ENCODE measurements at regions not wholly inside any gene's neighbourhood (a gene's known extent, or its start where the extent isn't known, plus 50 kb on each side); places are given as distances from the start of the nearest gene placed in this dataset.

GRCh38 chr1:96365596-96366390 lies 355.8 kb upstream of the PTBP2 start:
- intact Hi-C loops (cut with micrococcal nuclease; ENCODE audit: unreplicated experiment), result no loop called here

GRCh38 chr1:96366516-96366915 lies 355.1 kb upstream of the PTBP2 start:
- no peak for TF ChIP-seq EZH2 (IDR thresholded peaks at IDR 0.05; ENCODE audit: low read depth)
- TF ChIP-seq CTCF (conservative IDR thresholded peaks at IDR 0.05), result no peak
- Histone ChIP-seq H3F3A (ENCODE audit: insufficient read depth, low read depth) (peaks cover 21% of the 10 kb centered on the region; the same call in 1 of the 2 replicates), H3K4me1 (replicated peaks; ENCODE audit: insufficient read depth) (peaks cover 30% of the 10 kb centered on the region), H3K9me3 (ENCODE audit: insufficient read depth, low read depth) (peaks cover 10% of the 10 kb centered on the region), H3K79me2 (ENCODE audit: low read depth) (no peaks in the 10 kb centered on the region), H4K20me1 (ENCODE audit: insufficient read depth) (no peaks in the 10 kb centered on the region), H2AFZ (no peak overlapping the region), H3K9me2 (ENCODE audit: insufficient read depth) (no peaks in the 10 kb centered on the region), H3K36me3 (ENCODE audit: low read depth) (no peaks in the 10 kb centered on the region), H3K27ac (no peak overlapping the region), H3K27me3 (ENCODE audit: insufficient read depth, low read depth) (no peaks in the 10 kb centered on the region), H3K4me2 (no peak overlapping the region), H3K4me3 (no peak overlapping the region)
- POLR2A ChIA-PET (ENCODE audit: unreplicated experiment), result no interaction called here
- DNase-seq, result no peak
- CTCF ChIA-PET, result no interaction called here
- intact Hi-C loops (cut with micrococcal nuclease; ENCODE audit: unreplicated experiment), result no loop called here
- no TSS peak for BruUV-seq (replicated peaks)

More at GRCh38 chr1:96365596-96366390, 355.8 kb upstream of the PTBP2 start:
- no peak overlapping the region; the same call in 1 of the 2 replicates for H2AFZ ChIP-seq
- H3K4me3 ChIP-seq, result no peak overlapping the region
- DNase-seq, result no peak
- H3K9me2 ChIP-seq (ENCODE audit: insufficient read depth), result no peaks in the 10 kb centered on the region
- BruUV-seq (replicated peaks), result no TSS peak
- H3K9me3 ChIP-seq (ENCODE audit: insufficient read depth, low read depth), result peaks cover 6% of the 10 kb centered on the region
- H3K27me3 ChIP-seq (ENCODE audit: insufficient read depth, low read depth), result no peaks in the 10 kb centered on the region
- peaks cover 32% of the 10 kb centered on the region for H3K4me1 ChIP-seq (replicated peaks; ENCODE audit: insufficient read depth)
- no peak for TF ChIP-seq EZH2 (IDR thresholded peaks at IDR 0.05; ENCODE audit: low read depth)
- H3K27ac ChIP-seq, result no peak overlapping the region
- H3K79me2 ChIP-seq (ENCODE audit: low read depth), result no peaks in the 10 kb centered on the region
- no peaks in the 10 kb centered on the region for H4K20me1 ChIP-seq (ENCODE audit: insufficient read depth)
- peaks cover 16% of the 10 kb centered on the region; the same call in 1 of the 2 replicates for H3F3A ChIP-seq (ENCODE audit: insufficient read depth, low read depth)
- POLR2A ChIA-PET (ENCODE audit: unreplicated experiment), result no interaction called here
- CTCF ChIA-PET, result no interaction called here
- H3K36me3 ChIP-seq (ENCODE audit: low read depth), result no peaks in the 10 kb centered on the region
- H3K4me2 ChIP-seq, result no peak overlapping the region

- ChIA-PET POLR2A (ENCODE audit: unreplicated experiment) (interaction anchor here (0.6 kb wide), 1 partner anchor 328 kb away, joined by 3 read pairs; no protein-coding TSS in a partner anchor), CTCF (no interaction called here)
- Histone ChIP-seq H4K20me1 (ENCODE audit: insufficient read depth) (no peaks in the 10 kb centered on the region), H2AFZ (no peak overlapping the region), H3K4me1 (replicated peaks; ENCODE audit: insufficient read depth) (peaks cover 19% of the 10 kb centered on the region), H3K27me3 (ENCODE audit: insufficient read depth, low read depth) (no peaks in the 10 kb centered on the region), H3K9me3 (ENCODE audit: insufficient read depth, low read depth) (peaks cover 10% of the 10 kb centered on the region), H3K4me2 (no peak overlapping the region), H3K27ac (no peak overlapping the region), H3K9me2 (ENCODE audit: insufficient read depth) (no peaks in the 10 kb centered on the region), H3F3A (ENCODE audit: insufficient read depth, low read depth) (peaks cover 20% of the 10 kb centered on the region; the same call in 1 of the 2 replicates), H3K4me3 (no peak overlapping the region), H3K79me2 (ENCODE audit: low read depth) (no peaks in the 10 kb centered on the region), H3K36me3 (ENCODE audit: low read depth) (no peaks in the 10 kb centered on the region)
- TF ChIP-seq EZH2 (IDR thresholded peaks at IDR 0.05; ENCODE audit: low read depth), result no peak
- no peak for TF ChIP-seq CTCF (conservative IDR thresholded peaks at IDR 0.05)
- no peak for DNase-seq
- intact Hi-C loops (cut with micrococcal nuclease; ENCODE audit: unreplicated experiment), result no loop called here
- no TSS peak for BruUV-seq (replicated peaks)
Measured at GRCh38 chr1:96367791-96368190, 353.8 kb upstream of the PTBP2 start.

Data from PC-9 (cell line).